ENCODE measurements at regions not wholly inside any gene's neighbourhood (a gene's known extent, or its start where the extent isn't known, plus 50 kb on each side); places are given as distances from the start of the nearest gene placed in this dataset.

DNA sequence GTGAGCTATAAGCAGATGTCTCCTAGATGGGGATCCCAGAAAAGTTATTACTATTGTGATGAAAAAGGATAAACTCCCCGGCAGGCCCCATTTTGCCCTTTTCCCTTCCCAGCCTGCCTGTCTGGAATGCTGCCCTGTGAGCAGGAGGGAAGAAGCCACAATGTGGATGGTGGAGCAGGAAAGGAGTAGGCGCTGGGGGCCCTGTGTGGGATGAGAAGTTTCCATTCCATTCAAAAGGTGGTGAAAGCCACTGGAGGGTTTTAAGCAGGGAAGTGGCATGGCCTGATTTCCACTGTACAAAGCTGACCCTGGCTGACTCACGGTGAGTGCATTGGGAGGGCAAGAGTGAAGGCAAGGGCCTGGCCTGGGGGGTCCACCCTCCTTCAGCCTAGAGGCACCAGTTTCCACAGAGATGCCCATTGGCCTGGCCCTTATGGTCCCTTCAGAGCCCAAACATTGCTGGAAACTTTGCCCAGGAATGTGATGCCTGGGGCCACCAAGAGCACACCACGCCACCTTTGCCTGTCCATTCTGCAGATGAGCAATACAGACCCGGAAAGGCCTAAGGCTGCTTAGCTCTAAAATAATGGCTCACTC, 206.9 kb downstream of the RPLP1 start:
- Histone ChIP-seq H3K9me3 (ENCODE audit: control insufficient read depth, insufficient read depth, low read length) (no peaks in the 10 kb centered on the region; the same call in 1 of the 2 replicates), H3K79me1 (ENCODE audit: low read depth in 1 of 2, low read length in 2 of 2) (no peaks in the 10 kb centered on the region), H3K4me3 (ENCODE audit: insufficient read depth, low read depth, low read length) (no peak overlapping the region), H2BK20ac (ENCODE audit: low read depth, low read length) (no peak overlapping the region), H3K4me1 (ENCODE audit: control insufficient read depth, insufficient read depth, low read length) (no peaks in the 10 kb centered on the region), H3K4ac (ENCODE audit: low read depth, low read length) (no peak overlapping the region), H2BK15ac (ENCODE audit: low read depth, low read length) (no peak overlapping the region), H3K18ac (ENCODE audit: low read depth, low read length) (no peak overlapping the region), H2BK120ac (ENCODE audit: low read depth, low read length) (no peak overlapping the region), H3K23ac (ENCODE audit: low read depth, low read length) (no peak overlapping the region), H2AK5ac (ENCODE audit: low read depth, low read length) (no peak overlapping the region), H3K27me3 (ENCODE audit: control insufficient read depth, insufficient read depth, low read length) (peaks cover 60% of the 10 kb centered on the region), H3K36me3 (ENCODE audit: control insufficient read depth, insufficient read depth, low read length) (no peaks in the 10 kb centered on the region), H3K4me2 (ENCODE audit: low read depth, low read length) (no peak overlapping the region), H2AFZ (replicated peaks; ENCODE audit: low read length, poor library complexity) (no peak overlapping the region), H4K91ac (ENCODE audit: insufficient read depth, low read depth, low read length) (no peak overlapping the region), H4K8ac (ENCODE audit: low read depth in 2 of 2, low read length in 2 of 2) (no peak overlapping the region), H4K20me1 (ENCODE audit: insufficient read depth, low read length) (no peaks in the 10 kb centered on the region; the same call in 1 of the 2 replicates), H3K14ac (replicated peaks; ENCODE audit: low read depth, low read length) (no peak overlapping the region), H3K9ac (ENCODE audit: low read depth, low read length) (no peak overlapping the region), H3K9me1 (ENCODE audit: insufficient read depth, low read length) (peaks cover 3% of the 10 kb centered on the region; the same call in 1 of the 2 replicates), H2BK5ac (ENCODE audit: low read depth, low read length, poor library complexity, severe bottlenecking) (no peak overlapping the region), H2AK9ac (replicated peaks; ENCODE audit: low read depth, low read length, poor library complexity) (no peak overlapping the region), H3K56ac (ENCODE audit: extremely low read depth, insufficient read depth, low read length) (no peak overlapping the region), H3K27ac (ENCODE audit: insufficient read depth, low read length) (no peak overlapping the region), H4K5ac (ENCODE audit: low read depth, low read length) (no peak overlapping the region)
- TF ChIP-seq NFE2L2 (IDR thresholded peaks at IDR 0.05; ENCODE audit: low read depth, low read length) (no peak), BHLHE40 (IDR thresholded peaks at IDR 0.05; ENCODE audit: low read depth, low read length) (no peak), CEBPB (IDR thresholded peaks at IDR 0.05; ENCODE audit: low read depth, low read length) (no peak), MAZ (IDR thresholded peaks at IDR 0.05; ENCODE audit: borderline replicate concordance, low read depth, low read length) (no peak), RFX5 (IDR thresholded peaks at IDR 0.05; ENCODE audit: low read depth, low read length) (no peak), POLR2A (IDR thresholded peaks at IDR 0.05; ENCODE audit: low read depth, low read length) (no peak)
- TF ChIP-seq, protein P1, sequence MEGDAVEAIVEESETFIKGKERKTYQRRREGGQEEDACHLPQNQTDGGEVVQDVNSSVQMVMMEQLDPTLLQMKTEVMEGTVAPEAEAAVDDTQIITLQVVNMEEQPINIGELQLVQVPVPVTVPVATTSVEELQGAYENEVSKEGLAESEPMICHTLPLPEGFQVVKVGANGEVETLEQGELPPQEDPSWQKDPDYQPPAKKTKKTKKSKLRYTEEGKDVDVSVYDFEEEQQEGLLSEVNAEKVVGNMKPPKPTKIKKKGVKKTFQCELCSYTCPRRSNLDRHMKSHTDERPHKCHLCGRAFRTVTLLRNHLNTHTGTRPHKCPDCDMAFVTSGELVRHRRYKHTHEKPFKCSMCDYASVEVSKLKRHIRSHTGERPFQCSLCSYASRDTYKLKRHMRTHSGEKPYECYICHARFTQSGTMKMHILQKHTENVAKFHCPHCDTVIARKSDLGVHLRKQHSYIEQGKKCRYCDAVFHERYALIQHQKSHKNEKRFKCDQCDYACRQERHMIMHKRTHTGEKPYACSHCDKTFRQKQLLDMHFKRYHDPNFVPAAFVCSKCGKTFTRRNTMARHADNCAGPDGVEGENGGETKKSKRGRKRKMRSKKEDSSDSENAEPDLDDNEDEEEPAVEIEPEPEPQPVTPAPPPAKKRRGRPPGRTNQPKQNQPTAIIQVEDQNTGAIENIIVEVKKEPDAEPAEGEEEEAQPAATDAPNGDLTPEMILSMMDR (conservative IDR thresholded peaks at IDR 0.05; ENCODE audit: low read depth, low read length) = no peak
- dilution Hi-C loops (cut with HindIII; ENCODE audit: low sequenced_read_pairs, unreplicated experiment) (no loop called here), in situ Hi-C loops (cut with MboI; ENCODE audit: low sequenced_read_pairs) (no loop called here), intact Hi-C loops (cut with micrococcal nuclease) (no loop called here)
- DNase-seq (no peak), ATAC-seq (ENCODE audit: low read depth) (no peak)
- BruUV-seq (replicated peaks) = no TSS peak
- POLR2A ChIA-PET (ENCODE audit: unreplicated experiment) = interaction anchor here (0.5 kb wide), 1 partner anchor 1734 kb away, joined by 3 read pairs; no protein-coding TSS in a partner anchor
- CTCF ChIA-PET = no interaction called here
- 80% methylated on average over 2 of the region's 5 CpGs; no CpG with 5 or more reads in 1 of the 2 experiments for WGBS, 2 experiments (ENCODE audit: extremely low coverage in 2 of 2, insufficient read length in 1 of 2)
